Duodenal mucosa (tissue), 2 donors: ENCODE measurements at regions not wholly inside any gene's neighbourhood (a gene's known extent, or its start where the extent isn't known, plus 50 kb on each side); places are given as distances from the start of the nearest gene placed in this dataset.

Experiments used
- H3K27ac ChIP-seq: one replicate; pipeline ENCODE4 v1.7.0; 2013; ENCODE audit warnings: low read depth, low read length
- H3K27me3 ChIP-seq, 2 donors: one replicate each; pipeline ENCODE4 v1.7.0; 2013; ENCODE audit warnings: low read length in 2 of 2, control low read depth in 1 of 2; ENCODE audit not compliant: insufficient read depth in 2 of 2, control insufficient read depth in 1 of 2
- H3K36me3 ChIP-seq, 2 donors: one replicate each; pipeline ENCODE4 v1.7.0; 2013; ENCODE audit warnings: low read length in 2 of 2, control low read depth in 1 of 2; ENCODE audit not compliant: insufficient read depth in 2 of 2, control insufficient read depth in 1 of 2
- H3K4me1 ChIP-seq, 2 donors: one replicate each; pipeline ENCODE4 v1.7.0; 2013; ENCODE audit warnings: low read length in 2 of 2, control low read depth in 1 of 2; ENCODE audit not compliant: insufficient read depth in 2 of 2, control insufficient read depth in 1 of 2
- H3K4me3 ChIP-seq, 2 donors: one replicate each; pipeline ENCODE4 v1.7.0; 2013; ENCODE audit warnings: low read length in 2 of 2, low read depth in 1 of 2
- H3K9ac ChIP-seq, 2 donors: one replicate each; pipeline ENCODE4 v1.7.0; 2013; ENCODE audit warnings: low read length in 2 of 2, low read depth in 1 of 2
- H3K9me3 ChIP-seq, 2 donors: one replicate each; pipeline ENCODE4 v1.7.0; 2013; ENCODE audit warnings: low read length in 2 of 2, control low read depth in 1 of 2; ENCODE audit not compliant: control insufficient read depth in 1 of 2

GRCh38 chr1:115475901-115476300, 137.9 kb upstream of the NGF start:
- Histone ChIP-seq H3K9ac (no peak overlapping the region), H3K36me3 (no peaks in the 10 kb centered on the region), H3K9me3 (no peaks in the 10 kb centered on the region), H3K4me1 (peaks cover 0 to 3% of the 10 kb centered on the region in 2 donors), H3K27me3 (no peaks in the 10 kb centered on the region), H3K27ac (no peak overlapping the region), H3K4me3 (no peak overlapping the region)

DNA sequence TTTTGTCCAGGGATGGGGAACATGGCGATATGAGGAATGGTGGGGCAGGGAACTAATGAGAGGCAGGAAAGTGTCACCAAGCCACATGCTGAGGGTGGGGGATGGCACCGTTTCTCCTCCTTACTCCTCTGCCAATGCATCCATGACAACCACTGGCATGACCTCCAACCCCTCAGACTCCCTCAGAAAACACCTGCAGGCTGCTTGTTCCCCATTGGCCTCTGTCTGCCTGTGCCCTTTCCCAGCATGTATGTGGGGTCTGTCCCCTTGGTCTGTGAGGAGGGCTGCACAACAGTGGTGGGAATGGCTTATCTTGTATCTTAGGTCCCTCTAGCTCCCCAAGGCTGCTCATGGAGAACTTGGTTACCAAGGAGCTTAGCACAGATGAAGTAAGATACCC, 137.2 kb upstream of the NGF start:
- H3K9me3 ChIP-seq, result no peaks in the 10 kb centered on the region
- H3K9ac ChIP-seq, result no peak overlapping the region
- H3K27ac ChIP-seq, result no peak overlapping the region
- H3K27me3 ChIP-seq, result no peaks in the 10 kb centered on the region
- H3K4me3 ChIP-seq, result no peak overlapping the region
- no peaks in the 10 kb centered on the region for H3K36me3 ChIP-seq
- peaks cover under 1 to 3% of the 10 kb centered on the region in 2 donors for H3K4me1 ChIP-seq

- H3K9ac ChIP-seq, result no peak overlapping the region
- no peaks in the 10 kb centered on the region for H3K27me3 ChIP-seq
- peaks cover 0 to 5% of the 10 kb centered on the region in 2 donors for H3K4me1 ChIP-seq
- H3K27ac ChIP-seq, result no peak overlapping the region
- no peaks in the 10 kb centered on the region for H3K9me3 ChIP-seq
- no peaks in the 10 kb centered on the region for H3K36me3 ChIP-seq
- no peak overlapping the region for H3K4me3 ChIP-seq
Measured at GRCh38 chr1:115473986-115474565, 136.0 kb upstream of the NGF start.

- no peak overlapping the region for H3K4me3 ChIP-seq
- no peak overlapping the region for H3K9ac ChIP-seq
- H3K36me3 ChIP-seq, result no peaks in the 10 kb centered on the region
- no peak overlapping the region for H3K27ac ChIP-seq
- H3K27me3 ChIP-seq, result no peaks in the 10 kb centered on the region
- peaks cover 0 to 5% of the 10 kb centered on the region in 2 donors for H3K4me1 ChIP-seq
- H3K9me3 ChIP-seq, result no peaks in the 10 kb centered on the region
Measured at GRCh38 chr1:115469703-115470476, 131.8 kb upstream of the NGF start.

DNA sequence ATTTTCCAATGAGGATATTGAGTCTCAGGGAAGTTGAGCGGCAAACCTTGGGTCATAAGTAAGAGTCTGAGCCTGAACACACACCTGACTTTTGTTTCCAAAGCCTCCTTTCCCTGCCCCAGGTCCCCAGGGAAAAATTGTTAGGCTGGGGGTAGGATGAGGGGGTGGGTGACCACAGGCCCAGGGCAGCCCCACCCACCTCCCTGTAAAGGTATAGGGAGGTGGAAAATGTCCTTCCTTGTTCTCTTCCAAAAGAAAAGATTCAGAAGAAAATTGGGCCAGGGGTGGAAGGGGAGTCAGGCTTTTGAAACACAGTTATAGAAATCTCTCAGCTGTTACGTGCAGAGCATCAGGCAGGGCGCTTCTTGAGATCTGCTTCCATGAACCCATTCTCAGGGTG, 129.7 kb upstream of the NGF start:
- Histone ChIP-seq H3K9me3 (no peaks in the 10 kb centered on the region), H3K36me3 (no peaks in the 10 kb centered on the region), H3K4me1 (peaks cover 0 to 5% of the 10 kb centered on the region in 2 donors), H3K9ac (no peak overlapping the region), H3K27me3 (no peaks in the 10 kb centered on the region), H3K4me3 (no peak overlapping the region), H3K27ac (no peak overlapping the region)

DNA sequence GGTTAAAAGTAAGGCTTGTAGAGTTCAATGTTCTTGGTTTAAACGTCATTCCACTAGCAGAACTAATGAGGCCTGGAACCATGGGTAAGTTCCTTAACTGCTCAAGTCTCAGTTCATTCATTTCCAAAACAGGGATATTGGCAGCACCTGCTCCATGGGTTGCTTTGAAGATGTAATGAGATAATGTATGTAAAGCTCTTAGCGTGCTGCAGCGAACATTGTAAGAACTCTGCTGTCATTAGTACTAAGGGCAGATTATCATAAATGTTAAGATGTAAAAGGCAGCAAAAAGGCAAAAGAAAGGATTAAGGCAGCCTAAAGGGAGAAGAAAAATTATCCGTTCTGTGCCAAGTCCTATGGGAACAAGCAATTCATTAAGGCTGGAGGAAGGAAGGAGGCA, 129.1 kb upstream of the NGF start:
- Histone ChIP-seq H3K9me3 (no peaks in the 10 kb centered on the region), H3K4me3 (no peak overlapping the region), H3K4me1 (peaks cover 0 to 5% of the 10 kb centered on the region in 2 donors), H3K27me3 (no peaks in the 10 kb centered on the region), H3K9ac (no peak overlapping the region), H3K36me3 (no peaks in the 10 kb centered on the region), H3K27ac (no peak overlapping the region)

GRCh38 chr1:115466433-115466832, 128.4 kb upstream of the NGF start:
- peaks cover 0 to 5% of the 10 kb centered on the region in 2 donors for H3K4me1 ChIP-seq
- no peaks in the 10 kb centered on the region for H3K36me3 ChIP-seq
- H3K27me3 ChIP-seq, result no peaks in the 10 kb centered on the region
- no peaks in the 10 kb centered on the region for H3K9me3 ChIP-seq
- H3K4me3 ChIP-seq, result no peak overlapping the region
- H3K9ac ChIP-seq, result no peak overlapping the region
- H3K27ac ChIP-seq, result no peak overlapping the region

- Histone ChIP-seq H3K4me1 (peaks cover 0 to 5% of the 10 kb centered on the region in 2 donors), H3K36me3 (no peaks in the 10 kb centered on the region), H3K9me3 (no peaks in the 10 kb centered on the region), H3K27ac (no peak overlapping the region), H3K4me3 (no peak overlapping the region), H3K9ac (no peak overlapping the region), H3K27me3 (no peaks in the 10 kb centered on the region)
Measured at GRCh38 chr1:115465802-115466363, 127.8 kb upstream of the NGF start.

GRCh38 chr1:115463347-115463746, 125.3 kb upstream of the NGF start:
- no peak overlapping the region for H3K4me3 ChIP-seq

DNA sequence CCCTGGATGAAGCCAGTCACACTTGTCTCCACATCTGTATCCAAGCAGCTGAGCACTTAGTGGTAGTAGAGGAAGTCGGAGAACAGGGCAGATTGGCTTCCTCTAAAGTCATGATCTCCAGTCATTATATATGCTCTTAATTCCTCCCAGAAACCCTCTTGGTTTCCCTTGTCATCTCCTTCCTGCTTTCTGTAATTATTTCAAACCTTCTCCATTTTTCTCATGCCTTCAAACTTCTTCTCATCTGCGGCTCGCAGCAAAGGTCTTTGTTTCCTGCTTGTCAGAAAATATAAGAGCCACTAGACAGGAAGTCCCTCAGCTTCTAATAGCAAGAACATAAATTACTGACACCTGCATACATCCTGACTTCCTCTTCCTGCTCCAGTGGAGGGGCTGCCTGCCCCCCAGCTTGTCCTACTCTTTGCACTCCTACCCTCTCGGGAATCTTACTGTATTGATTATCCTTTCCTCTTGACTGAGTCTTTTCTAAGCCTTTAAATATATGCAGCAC, 124.6 kb upstream of the NGF start:
- Histone ChIP-seq H3K9ac (no peak overlapping the region), H3K36me3 (no peaks in the 10 kb centered on the region), H3K27me3 (no peaks in the 10 kb centered on the region), H3K4me1 (no peaks in the 10 kb centered on the region), H3K4me3 (no peak overlapping the region), H3K27ac (no peak overlapping the region), H3K9me3 (no peaks in the 10 kb centered on the region)

More at GRCh38 chr1:115463347-115463746, 125.3 kb upstream of the NGF start:
- Histone ChIP-seq H3K4me1 (no peaks in the 10 kb centered on the region), H3K36me3 (no peaks in the 10 kb centered on the region), H3K27me3 (no peaks in the 10 kb centered on the region), H3K9ac (no peak overlapping the region), H3K27ac (no peak overlapping the region), H3K9me3 (no peaks in the 10 kb centered on the region)
